ENCODE measurements at regions not wholly inside any gene's neighbourhood (a gene's known extent, or its start where the extent isn't known, plus 50 kb on each side); places are given as distances from the start of the nearest gene placed in this dataset.

DNA sequence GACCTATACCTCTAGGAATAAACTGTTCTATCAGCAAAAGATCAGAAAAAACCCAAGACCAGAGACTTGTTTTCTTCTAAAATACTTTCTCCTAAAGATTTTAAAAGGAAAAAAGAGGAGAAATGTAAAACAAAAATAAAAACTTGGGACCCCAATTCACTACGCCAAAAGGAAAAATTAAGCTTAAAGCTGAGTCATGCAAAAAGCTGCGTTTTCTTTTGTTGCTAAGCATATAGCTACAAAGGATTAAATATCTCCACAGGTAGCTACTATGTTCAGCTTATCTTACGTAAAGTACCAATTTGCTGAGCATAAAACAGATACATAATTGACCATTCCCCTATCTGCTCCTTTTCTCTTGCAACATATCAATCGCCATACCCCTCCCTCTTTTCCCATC, 950.0 kb upstream of the NXPH2 start:
- TF ChIP-seq, protein P1, sequence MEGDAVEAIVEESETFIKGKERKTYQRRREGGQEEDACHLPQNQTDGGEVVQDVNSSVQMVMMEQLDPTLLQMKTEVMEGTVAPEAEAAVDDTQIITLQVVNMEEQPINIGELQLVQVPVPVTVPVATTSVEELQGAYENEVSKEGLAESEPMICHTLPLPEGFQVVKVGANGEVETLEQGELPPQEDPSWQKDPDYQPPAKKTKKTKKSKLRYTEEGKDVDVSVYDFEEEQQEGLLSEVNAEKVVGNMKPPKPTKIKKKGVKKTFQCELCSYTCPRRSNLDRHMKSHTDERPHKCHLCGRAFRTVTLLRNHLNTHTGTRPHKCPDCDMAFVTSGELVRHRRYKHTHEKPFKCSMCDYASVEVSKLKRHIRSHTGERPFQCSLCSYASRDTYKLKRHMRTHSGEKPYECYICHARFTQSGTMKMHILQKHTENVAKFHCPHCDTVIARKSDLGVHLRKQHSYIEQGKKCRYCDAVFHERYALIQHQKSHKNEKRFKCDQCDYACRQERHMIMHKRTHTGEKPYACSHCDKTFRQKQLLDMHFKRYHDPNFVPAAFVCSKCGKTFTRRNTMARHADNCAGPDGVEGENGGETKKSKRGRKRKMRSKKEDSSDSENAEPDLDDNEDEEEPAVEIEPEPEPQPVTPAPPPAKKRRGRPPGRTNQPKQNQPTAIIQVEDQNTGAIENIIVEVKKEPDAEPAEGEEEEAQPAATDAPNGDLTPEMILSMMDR (IDR thresholded peaks at IDR 0.05): no peak
- TF ChIP-seq EZH2phosphoT487 (IDR thresholded peaks at IDR 0.05; ENCODE audit: borderline replicate concordance, low read depth) (no peak), MEF2A (IDR thresholded peaks at IDR 0.05; ENCODE audit: borderline replicate concordance, low read depth) (no peak), SIN3A (IDR thresholded peaks at IDR 0.05; ENCODE audit: borderline replicate concordance, low read depth, low read length) (no peak)
- TF ChIP-seq, protein P2, sequence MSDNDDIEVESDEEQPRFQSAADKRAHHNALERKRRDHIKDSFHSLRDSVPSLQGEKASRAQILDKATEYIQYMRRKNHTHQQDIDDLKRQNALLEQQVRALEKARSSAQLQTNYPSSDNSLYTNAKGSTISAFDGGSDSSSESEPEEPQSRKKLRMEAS (IDR thresholded peaks at IDR 0.05; ENCODE audit: low read depth): no peak

Data from SK-N-SH (cell line).